Testis (tissue), 2 donors: ENCODE measurements at regions not wholly inside any gene's neighbourhood (a gene's known extent, or its start where the extent isn't known, plus 50 kb on each side); places are given as distances from the start of the nearest gene placed in this dataset.
A peak's percentile ranks its signal among the peaks of the same experiment; 100 is the strongest.

Experiments
- DNase-seq: peaks from one replicate; pipeline ENCODE4 v3.0.0-alpha.2; 2019
- H3K27ac ChIP-seq, 2 donors: fragments of 200-600 bp; sonication (generic); one replicate each; pipeline ENCODE4 v1.5.1; 2019
- H3K27me3 ChIP-seq: fragments of 200-600 bp; sonication (generic); one replicate; pipeline ENCODE4 v1.5.1; 2019
- H3K36me3 ChIP-seq: fragments of 200-600 bp; sonication (generic); one replicate; pipeline ENCODE4 v1.5.1; 2017; ENCODE audit warnings: low read depth; ENCODE audit errors: missing control alignments
- H3K4me1 ChIP-seq: fragments of 200-600 bp; sonication (generic); one replicate; pipeline ENCODE4 v1.5.1; 2019
- H3K4me3 ChIP-seq, 2 donors: fragments of 200-600 bp; sonication (generic); one replicate each; pipeline ENCODE4 v1.5.1; 2017 to 2019
- H3K9me3 ChIP-seq: fragments of 200-600 bp; sonication (generic); one replicate; pipeline ENCODE4 v1.5.1; 2017
- POLR2A ChIP-seq: fragments of 450-650 bp; IDR thresholded peaks from one replicate; pipeline ENCODE4 v1.6.1; 2017; ENCODE audit warnings: antibody characterized with exemption, mild to moderate bottlenecking, moderate library complexity
- whole genome bisulfite sequencing, 2 donors: methylation state at CpG; one replicate each; pipeline ENCODE4 v1.1.5; 2018; 5-methylcytosine and 5-hydroxymethylcytosine counted together
- intact Hi-C: fragments of 100-400 bp; cut with DNase I; formaldehyde crosslinking; loops from one replicate; pipeline ENCODE4 v1.15.1; 2023; ENCODE audit warnings: low total_unique reads
- TF ChIP-seq, protein P1 (sequence below), 3 experiments: fragments of 450-650 bp in 2 of 3; fragments of 200-600 bp in 1 of 3; sonication (generic) in 1 of 3; IDR thresholded peaks; one replicate each; pipeline ENCODE4 v1.5.1; 2016 to 2019; ENCODE audit warnings: antibody characterized with exemption in 3 of 3, mild to moderate bottlenecking in 2 of 3, moderate library complexity in 1 of 3

GRCh38 chr2:105497094-105497493, 98.2 kb upstream of the FHL2 start:
- no peak for DNase-seq
- Histone ChIP-seq H3K36me3 (no peaks in the 10 kb centered on the region), H3K4me1 (peaks cover 24% of the 10 kb centered on the region), H3K4me3 (no peak overlapping the region), H3K9me3 (no peaks in the 10 kb centered on the region), H3K27ac (peak overlapping the region; percentile 75 to 76), H3K27me3 (no peaks in the 10 kb centered on the region)
- no peak for TF ChIP-seq POLR2A
- TF ChIP-seq, protein P1, sequence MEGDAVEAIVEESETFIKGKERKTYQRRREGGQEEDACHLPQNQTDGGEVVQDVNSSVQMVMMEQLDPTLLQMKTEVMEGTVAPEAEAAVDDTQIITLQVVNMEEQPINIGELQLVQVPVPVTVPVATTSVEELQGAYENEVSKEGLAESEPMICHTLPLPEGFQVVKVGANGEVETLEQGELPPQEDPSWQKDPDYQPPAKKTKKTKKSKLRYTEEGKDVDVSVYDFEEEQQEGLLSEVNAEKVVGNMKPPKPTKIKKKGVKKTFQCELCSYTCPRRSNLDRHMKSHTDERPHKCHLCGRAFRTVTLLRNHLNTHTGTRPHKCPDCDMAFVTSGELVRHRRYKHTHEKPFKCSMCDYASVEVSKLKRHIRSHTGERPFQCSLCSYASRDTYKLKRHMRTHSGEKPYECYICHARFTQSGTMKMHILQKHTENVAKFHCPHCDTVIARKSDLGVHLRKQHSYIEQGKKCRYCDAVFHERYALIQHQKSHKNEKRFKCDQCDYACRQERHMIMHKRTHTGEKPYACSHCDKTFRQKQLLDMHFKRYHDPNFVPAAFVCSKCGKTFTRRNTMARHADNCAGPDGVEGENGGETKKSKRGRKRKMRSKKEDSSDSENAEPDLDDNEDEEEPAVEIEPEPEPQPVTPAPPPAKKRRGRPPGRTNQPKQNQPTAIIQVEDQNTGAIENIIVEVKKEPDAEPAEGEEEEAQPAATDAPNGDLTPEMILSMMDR (IDR thresholded peaks at IDR 0.05) = no peak
- WGBS, 2 donors = 50 to 67% methylated on average over 4 of the region's 4 CpGs
- intact Hi-C loops = loop anchor here (10.0 kb wide), 1 partner anchor 122 kb away; no protein-coding TSS in a partner anchor

GRCh38 chr2:105496271-105496670, 97.4 kb upstream of the FHL2 start:
- intact Hi-C loops = loop anchor here (10.0 kb wide), 1 partner anchor 121 kb away; no protein-coding TSS in a partner anchor
- no peak for DNase-seq
- 36 to 53% methylated on average over 3 of the region's 3 CpGs for WGBS, 2 donors

DNA sequence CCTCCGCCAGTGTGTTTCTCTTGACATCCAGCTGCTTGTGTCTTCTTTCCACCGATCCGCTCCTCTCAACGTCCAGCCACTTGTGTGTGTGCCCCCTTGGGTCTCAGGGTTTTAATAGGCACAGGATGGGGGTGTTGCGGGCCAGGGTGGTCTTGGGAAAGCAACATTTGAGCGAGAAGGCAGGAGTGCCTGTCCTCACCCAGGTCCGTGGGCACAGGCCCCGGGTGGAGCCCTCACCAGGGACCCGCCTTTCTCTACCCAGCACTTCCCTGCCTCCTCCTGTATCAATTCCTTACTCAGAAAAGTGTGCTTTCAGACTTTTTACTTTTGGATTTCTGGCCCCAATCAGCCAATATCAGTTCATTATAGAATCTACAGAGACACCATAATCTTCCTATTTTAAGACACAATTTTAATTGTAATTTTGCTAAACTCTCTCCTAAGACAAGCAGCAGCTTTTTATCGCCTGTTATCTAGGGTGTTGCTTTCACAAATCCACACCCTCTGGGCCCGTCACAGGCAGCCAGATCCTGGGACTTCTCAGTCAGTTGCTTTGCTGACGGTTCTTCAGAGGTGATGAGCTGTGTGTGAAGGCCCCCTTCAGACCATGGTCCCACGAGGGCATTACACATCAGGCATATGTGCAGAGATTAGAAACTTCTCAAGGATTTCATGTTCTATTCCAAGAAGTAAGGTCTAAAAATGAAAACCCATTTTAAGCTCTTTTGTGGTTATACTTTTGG, 96.0 kb upstream of the FHL2 start:
- Histone ChIP-seq H3K27ac (peak overlapping the region; percentile 42 to 76), H3K4me3 (no peak overlapping the region), H3K36me3 (no peaks in the 10 kb centered on the region), H3K9me3 (no peaks in the 10 kb centered on the region), H3K4me1 (peaks cover 36% of the 10 kb centered on the region), H3K27me3 (no peaks in the 10 kb centered on the region)
- intact Hi-C loops = loop anchor here (10.0 kb wide), 1 partner anchor 120 kb away; no protein-coding TSS in a partner anchor
- no peak for TF ChIP-seq POLR2A
- TF ChIP-seq, protein P1 (IDR thresholded peaks at IDR 0.05) = no peak
- peak; percentile 46 for DNase-seq
- WGBS, 2 donors = 57 to 71% methylated on average over 12 to 13 of the region's 13 CpGs

More at GRCh38 chr2:105496271-105496670, 97.4 kb upstream of the FHL2 start:
- H3K4me3 ChIP-seq = no peak overlapping the region
- peak overlapping the region; percentile 75 to 76 for H3K27ac ChIP-seq
- H3K36me3 ChIP-seq = no peaks in the 10 kb centered on the region
- peaks cover 24% of the 10 kb centered on the region for H3K4me1 ChIP-seq
- TF ChIP-seq, protein P1 (IDR thresholded peaks at IDR 0.05) = no peak
- TF ChIP-seq POLR2A = no peak
- H3K27me3 ChIP-seq = no peaks in the 10 kb centered on the region
- no peaks in the 10 kb centered on the region for H3K9me3 ChIP-seq

GRCh38 chr2:105490956-105491355, 92.1 kb upstream of the FHL2 start:
- WGBS, 2 donors = 82 to 89% methylated on average over 1 of the region's 1 CpG
- no peak for DNase-seq

More at GRCh38 chr2:105490956-105491355, 92.1 kb upstream of the FHL2 start:
- no peaks in the 10 kb centered on the region for H3K9me3 ChIP-seq
- no peak overlapping the region for H3K4me3 ChIP-seq
- no peaks in the 10 kb centered on the region for H3K36me3 ChIP-seq
- H3K27ac ChIP-seq = peak overlapping the region; percentile 13 to 89
- TF ChIP-seq, protein P1 (IDR thresholded peaks at IDR 0.05) = no peak
- no peak for TF ChIP-seq POLR2A
- intact Hi-C loops = loop anchor here (10.0 kb wide), 1 partner anchor 116 kb away; no protein-coding TSS in a partner anchor
- no peaks in the 10 kb centered on the region for H3K27me3 ChIP-seq
- H3K4me1 ChIP-seq = peaks cover 51% of the 10 kb centered on the region
